ENCODE measurements at regions not wholly inside any gene's neighbourhood (a gene's known extent, or its start where the extent isn't known, plus 50 kb on each side); places are given as distances from the start of the nearest gene placed in this dataset.

DNA sequence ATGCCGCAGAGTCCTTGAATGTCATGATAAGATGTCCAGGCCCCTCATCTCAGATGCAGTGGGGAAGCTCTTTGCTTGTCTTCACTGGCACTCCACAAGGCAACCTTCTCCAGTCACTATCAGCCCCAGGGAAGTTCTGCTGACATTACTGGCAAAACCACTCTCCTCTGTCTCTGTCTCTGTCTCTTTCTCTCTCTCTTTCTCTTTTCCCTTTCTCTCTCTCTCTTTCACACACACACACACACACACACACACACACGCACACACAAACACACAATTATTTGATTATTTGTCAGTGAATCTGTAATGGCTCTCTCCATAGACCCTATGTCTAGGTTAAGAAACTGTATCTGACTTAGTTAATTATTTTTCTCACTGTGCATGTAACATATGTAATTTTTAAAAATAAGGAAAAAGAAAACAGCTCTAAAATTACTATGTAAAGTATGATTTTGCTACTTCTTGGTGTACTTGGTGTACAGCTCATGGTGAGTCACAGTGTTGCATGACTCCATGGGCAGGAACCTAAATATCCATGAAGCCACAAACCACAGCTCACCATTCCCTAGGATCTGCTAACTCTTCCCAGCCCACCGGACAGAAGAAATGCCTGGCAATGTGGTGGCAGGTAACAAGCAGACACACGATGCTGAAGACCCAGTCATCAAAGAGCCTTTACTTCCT lies 594.9 kb upstream of the ID2 start:
- H3K27ac ChIP-seq (ENCODE audit: low read depth, low read length): no peak overlapping the region
- POLR2A ChIA-PET: no interaction called here
- H3K4me2 ChIP-seq (ENCODE audit: low read length): peak overlapping the region; percentile 41; the same call in 1 of the 2 replicates
- no peaks in the 10 kb centered on the region for H3K27me3 ChIP-seq (ENCODE audit: insufficient read depth, low read length)
- peak; percentile 51; the same call in 1 of the 2 replicates for ATAC-seq
- intact Hi-C loops (cut with micrococcal nuclease): no loop called here
- H2AFZ ChIP-seq (ENCODE audit: low read depth, low read length, poor library complexity, severe bottlenecking): no peak overlapping the region
- CTCF ChIA-PET: no interaction called here
- no peaks in the 10 kb centered on the region for H3K36me3 ChIP-seq (ENCODE audit: control insufficient read depth in 1 of 2, insufficient read depth in 2 of 2, low read length in 2 of 2)
- DNase-seq (ENCODE audit: low read depth, low spot score): no peak
- BruUV-seq (replicated peaks): no TSS peak
- no peak overlapping the region for H3K4me3 ChIP-seq (replicated peaks in 1 of 2; ENCODE audit: low read depth in 1 of 2, low read length in 2 of 2)
- H4K20me1 ChIP-seq (ENCODE audit: insufficient read depth): no peaks in the 10 kb centered on the region
- H3K9ac ChIP-seq (ENCODE audit: low read length): no peak overlapping the region
- RAD21 ChIA-PET (ENCODE audit: low non-redundant PET in 1 of 2, low total read pairs in 2 of 2, uncharacterized antibody in 2 of 2, unreplicated experiment in 2 of 2): no interaction called here
- no peaks in the 10 kb centered on the region for H3K9me3 ChIP-seq (ENCODE audit: control insufficient read depth in 1 of 2, insufficient read depth in 1 of 2, low read depth in 1 of 2, low read length in 2 of 2)
- no peaks in the 10 kb centered on the region for H3K79me2 ChIP-seq (ENCODE audit: insufficient read depth, low read length)
- H3K9me2 ChIP-seq (ENCODE audit: insufficient read depth): no peaks in the 10 kb centered on the region
- peaks cover 0 to 21% of the 10 kb centered on the region in 2 experiments; a peak in 2 of 4 replicates for H3K4me1 ChIP-seq (ENCODE audit: control insufficient read depth in 1 of 2, insufficient read depth in 2 of 2, low read length in 2 of 2)
- no peak for TF ChIP-seq POLR2AphosphoS5 (IDR thresholded peaks at IDR 0.05; ENCODE audit: low read depth, low read length)
- TF ChIP-seq RAD21 (IDR thresholded peaks at IDR 0.05; ENCODE audit: low read depth): no peak
- 0 out of 2 replicates have a peak, but pooled peaks have one; percentile 10 for TF ChIP-seq CBX3 (IDR thresholded peaks at IDR 0.05; ENCODE audit: low read depth)
- TF ChIP-seq ZNF274 (IDR thresholded peaks at IDR 0.05; ENCODE audit: low read depth, low read length): no peak
- TF ChIP-seq, protein P1, sequence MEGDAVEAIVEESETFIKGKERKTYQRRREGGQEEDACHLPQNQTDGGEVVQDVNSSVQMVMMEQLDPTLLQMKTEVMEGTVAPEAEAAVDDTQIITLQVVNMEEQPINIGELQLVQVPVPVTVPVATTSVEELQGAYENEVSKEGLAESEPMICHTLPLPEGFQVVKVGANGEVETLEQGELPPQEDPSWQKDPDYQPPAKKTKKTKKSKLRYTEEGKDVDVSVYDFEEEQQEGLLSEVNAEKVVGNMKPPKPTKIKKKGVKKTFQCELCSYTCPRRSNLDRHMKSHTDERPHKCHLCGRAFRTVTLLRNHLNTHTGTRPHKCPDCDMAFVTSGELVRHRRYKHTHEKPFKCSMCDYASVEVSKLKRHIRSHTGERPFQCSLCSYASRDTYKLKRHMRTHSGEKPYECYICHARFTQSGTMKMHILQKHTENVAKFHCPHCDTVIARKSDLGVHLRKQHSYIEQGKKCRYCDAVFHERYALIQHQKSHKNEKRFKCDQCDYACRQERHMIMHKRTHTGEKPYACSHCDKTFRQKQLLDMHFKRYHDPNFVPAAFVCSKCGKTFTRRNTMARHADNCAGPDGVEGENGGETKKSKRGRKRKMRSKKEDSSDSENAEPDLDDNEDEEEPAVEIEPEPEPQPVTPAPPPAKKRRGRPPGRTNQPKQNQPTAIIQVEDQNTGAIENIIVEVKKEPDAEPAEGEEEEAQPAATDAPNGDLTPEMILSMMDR (IDR thresholded peaks at IDR 0.05 in 2 of 3, conservative IDR thresholded peaks at IDR 0.05 in 1 of 3; ENCODE audit: borderline replicate concordance in 1 of 3, insufficient read depth in 1 of 3, low read depth in 2 of 3, low read length in 2 of 3): no peak
- TF ChIP-seq, protein P2, sequence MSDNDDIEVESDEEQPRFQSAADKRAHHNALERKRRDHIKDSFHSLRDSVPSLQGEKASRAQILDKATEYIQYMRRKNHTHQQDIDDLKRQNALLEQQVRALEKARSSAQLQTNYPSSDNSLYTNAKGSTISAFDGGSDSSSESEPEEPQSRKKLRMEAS (IDR thresholded peaks at IDR 0.05): 0 out of 2 replicates have a peak, but pooled peaks have one; percentile 21
- TF ChIP-seq EGR1 (IDR thresholded peaks at IDR 0.05; ENCODE audit: low read depth): no peak
- no peak for TF ChIP-seq EZH2 (IDR thresholded peaks at IDR 0.05)
- TF ChIP-seq TCF7L2 (IDR thresholded peaks at IDR 0.05; ENCODE audit: borderline replicate concordance, extremely low read depth, insufficient read depth, insufficient read length): no peak
- peak; percentile 31; the same call in 1 of the 2 replicates for TF ChIP-seq CEBPB (IDR thresholded peaks at IDR 0.05; ENCODE audit: low read depth)
- no peak for TF ChIP-seq EZH2phosphoT487 (IDR thresholded peaks at IDR 0.05; ENCODE audit: borderline replicate concordance)
- no peak for TF ChIP-seq SRF (IDR thresholded peaks at IDR 0.05; ENCODE audit: low read depth)
- TF ChIP-seq POLR2A (IDR thresholded peaks at IDR 0.05; ENCODE audit: borderline replicate concordance, extremely low read depth, insufficient read depth, insufficient read length): no peak
- no peak for TF ChIP-seq ELF1 (IDR thresholded peaks at IDR 0.05; ENCODE audit: borderline replicate concordance, low read depth)
- no peak for TF ChIP-seq ZFX (IDR thresholded peaks at IDR 0.05)
- TF ChIP-seq YY1 (IDR thresholded peaks at IDR 0.05; ENCODE audit: extremely low read depth, insufficient replicate concordance, low read depth, low read length): no peak
- no peak for TF ChIP-seq ATF3 (IDR thresholded peaks at IDR 0.05)
- TF ChIP-seq FOSL1 (IDR thresholded peaks at IDR 0.05; ENCODE audit: low read depth): peak; percentile 73
- peak; percentile 46 for TF ChIP-seq SP1 (IDR thresholded peaks at IDR 0.05; ENCODE audit: low read depth)
- TF ChIP-seq, protein P3, sequence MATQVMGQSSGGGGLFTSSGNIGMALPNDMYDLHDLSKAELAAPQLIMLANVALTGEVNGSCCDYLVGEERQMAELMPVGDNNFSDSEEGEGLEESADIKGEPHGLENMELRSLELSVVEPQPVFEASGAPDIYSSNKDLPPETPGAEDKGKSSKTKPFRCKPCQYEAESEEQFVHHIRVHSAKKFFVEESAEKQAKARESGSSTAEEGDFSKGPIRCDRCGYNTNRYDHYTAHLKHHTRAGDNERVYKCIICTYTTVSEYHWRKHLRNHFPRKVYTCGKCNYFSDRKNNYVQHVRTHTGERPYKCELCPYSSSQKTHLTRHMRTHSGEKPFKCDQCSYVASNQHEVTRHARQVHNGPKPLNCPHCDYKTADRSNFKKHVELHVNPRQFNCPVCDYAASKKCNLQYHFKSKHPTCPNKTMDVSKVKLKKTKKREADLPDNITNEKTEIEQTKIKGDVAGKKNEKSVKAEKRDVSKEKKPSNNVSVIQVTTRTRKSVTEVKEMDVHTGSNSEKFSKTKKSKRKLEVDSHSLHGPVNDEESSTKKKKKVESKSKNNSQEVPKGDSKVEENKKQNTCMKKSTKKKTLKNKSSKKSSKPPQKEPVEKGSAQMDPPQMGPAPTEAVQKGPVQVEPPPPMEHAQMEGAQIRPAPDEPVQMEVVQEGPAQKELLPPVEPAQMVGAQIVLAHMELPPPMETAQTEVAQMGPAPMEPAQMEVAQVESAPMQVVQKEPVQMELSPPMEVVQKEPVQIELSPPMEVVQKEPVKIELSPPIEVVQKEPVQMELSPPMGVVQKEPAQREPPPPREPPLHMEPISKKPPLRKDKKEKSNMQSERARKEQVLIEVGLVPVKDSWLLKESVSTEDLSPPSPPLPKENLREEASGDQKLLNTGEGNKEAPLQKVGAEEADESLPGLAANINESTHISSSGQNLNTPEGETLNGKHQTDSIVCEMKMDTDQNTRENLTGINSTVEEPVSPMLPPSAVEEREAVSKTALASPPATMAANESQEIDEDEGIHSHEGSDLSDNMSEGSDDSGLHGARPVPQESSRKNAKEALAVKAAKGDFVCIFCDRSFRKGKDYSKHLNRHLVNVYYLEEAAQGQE (IDR thresholded peaks at IDR 0.05; ENCODE audit: low read depth): no peak
